Fibroblast of mammary gland (primary cell): ENCODE measurements at regions not wholly inside any gene's neighbourhood (a gene's known extent, or its start where the extent isn't known, plus 50 kb on each side); places are given as distances from the start of the nearest gene placed in this dataset.
"Not testable (repeated sequence)": the region's sequence is repeated elsewhere in the genome, so short reads cannot be mapped to it uniquely, and the experiment has no call there.

ENCODE experiments used
- DNase-seq: peaks from one replicate; pipeline ENCODE4 v3.0.0-alpha.2; 2010; ENCODE audit warnings: low read depth
- H3K4me3 ChIP-seq: 2 replicates; pipeline ENCODE4 v1.5.1; 2011; ENCODE audit warnings: low read depth, mild to moderate bottlenecking, low read length, moderate library complexity; ENCODE audit not compliant: control insufficient read depth
- CTCF ChIP-seq: conservative IDR thresholded peaks from 2 replicates; pipeline ENCODE4 v1.5.1; 2011; ENCODE audit warnings: low read depth, low read length, inconsistent platforms; ENCODE audit not compliant: control insufficient read depth, insufficient read depth

GRCh38 chr6:6756526-6756925, 168.0 kb downstream of the LY86 start:
- DNase-seq = no peak
- no peak overlapping the region for H3K4me3 ChIP-seq
- no peak for TF ChIP-seq CTCF

DNA sequence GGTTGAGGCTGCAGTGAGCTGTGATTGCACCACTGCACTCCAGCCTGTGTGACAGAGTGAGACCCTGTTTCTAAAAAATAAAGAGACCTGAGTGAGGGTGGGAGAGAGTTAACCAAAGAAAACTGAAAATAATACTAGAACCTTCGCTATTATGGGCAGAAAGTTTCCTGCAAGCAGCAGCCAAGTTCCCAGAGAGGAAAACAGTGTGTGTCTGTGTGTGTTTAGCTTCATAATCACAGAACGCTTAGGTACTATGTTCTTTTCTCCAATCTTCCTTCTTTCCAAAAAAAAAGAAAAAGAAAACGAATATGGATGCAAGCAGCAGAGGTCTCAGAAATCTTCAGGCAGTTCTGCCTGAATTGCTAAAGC, 170.0 kb downstream of the LY86 start:
- no peak for DNase-seq
- no peak for TF ChIP-seq CTCF
- H3K4me3 ChIP-seq = no peak overlapping the region

- no peak overlapping the region for H3K4me3 ChIP-seq
- peak; percentile 66 for TF ChIP-seq CTCF
- peak; percentile 57 for DNase-seq
Observed at GRCh38 chr6:6758915-6759654, 170.6 kb downstream of the LY86 start.

GRCh38 chr6:6760002-6760401, 171.5 kb downstream of the LY86 start:
- TF ChIP-seq CTCF = no peak
- H3K4me3 ChIP-seq = no peak overlapping the region
- no peak for DNase-seq

GRCh38 chr6:6762566-6762965, 174.0 kb downstream of the LY86 start:
- not testable (repeated sequence) for H3K4me3 ChIP-seq, DNase-seq

- TF ChIP-seq CTCF = no peak
- no peak overlapping the region for H3K4me3 ChIP-seq
- no peak for DNase-seq
Observed at GRCh38 chr6:6764764-6765434, 176.4 kb downstream of the LY86 start.

- no peak for TF ChIP-seq CTCF
- no peak overlapping the region for H3K4me3 ChIP-seq
- no peak for DNase-seq
Observed at GRCh38 chr6:6766230-6766905, 177.8 kb downstream of the LY86 start.
